Ureter (tissue), 1 donor: ENCODE measurements at regions not wholly inside any gene's neighbourhood (a gene's known extent, or its start where the extent isn't known, plus 50 kb on each side); places are given as distances from the start of the nearest gene placed in this dataset.

Experiments used
- DNase-seq: peaks from one replicate; pipeline ENCODE4 v3.0.0-alpha.2; 2020; ENCODE audit warnings: low spot score
- donor health status: DM: yes; HTN: yes; CAD: no.

GRCh38 chr5:166493612-166494011 is 1797.8 kb upstream of the WWC1 start:
- DNase-seq: no peak

GRCh38 chr5:166497496-166498104 is 1793.8 kb upstream of the WWC1 start:
- DNase-seq: no peak

- DNase-seq: no peak
Observed at GRCh38 chr5:166499447-166500240, 1791.8 kb upstream of the WWC1 start.

GRCh38 chr5:166503506-166503905 is 1787.9 kb upstream of the WWC1 start:
- no peak for DNase-seq

GRCh38 chr5:166505067-166505466 is 1786.4 kb upstream of the WWC1 start:
- no peak for DNase-seq

GRCh38 chr5:166505544-166505943 is 1785.9 kb upstream of the WWC1 start:
- no peak for DNase-seq

GRCh38 chr5:166507810-166508425 is 1783.5 kb upstream of the WWC1 start:
- no peak for DNase-seq

- no peak for DNase-seq
Observed at GRCh38 chr5:166509085-166509484, 1782.4 kb upstream of the WWC1 start.

GRCh38 chr5:166517976-166518375 is 1773.5 kb upstream of the WWC1 start:
- no peak for DNase-seq

GRCh38 chr5:166523206-166523605 is 1768.2 kb upstream of the WWC1 start:
- no peak for DNase-seq

GRCh38 chr5:166529200-166529599 is 1762.2 kb upstream of the WWC1 start:
- DNase-seq: no peak

GRCh38 chr5:166532456-166533220 is 1758.8 kb upstream of the WWC1 start:
- no peak for DNase-seq

GRCh38 chr5:166535641-166536040 is 1755.8 kb upstream of the WWC1 start:
- no peak for DNase-seq

GRCh38 chr5:166540156-166540555 is 1751.3 kb upstream of the WWC1 start:
- DNase-seq: no peak

- DNase-seq: no peak
Observed at GRCh38 chr5:166551384-166551783, 1740.1 kb upstream of the WWC1 start.

GRCh38 chr5:166553778-166554177 is 1737.7 kb upstream of the WWC1 start:
- DNase-seq: no peak

GRCh38 chr5:166561759-166562158 is 1729.7 kb upstream of the WWC1 start:
- no peak for DNase-seq

GRCh38 chr5:166562246-166562645 is 1729.2 kb upstream of the WWC1 start:
- DNase-seq: no peak

GRCh38 chr5:166566725-166567124 is 1724.7 kb upstream of the WWC1 start:
- no peak for DNase-seq

- no peak for DNase-seq
Observed at GRCh38 chr5:166570865-166571264, 1720.6 kb upstream of the WWC1 start.

GRCh38 chr5:166571668-166572067 is 1719.8 kb upstream of the WWC1 start:
- DNase-seq: no peak

- DNase-seq: no peak
Observed at GRCh38 chr5:166576323-166576722, 1715.1 kb upstream of the WWC1 start.
